Kidney (tissue), 13 donors: ENCODE measurements at regions not wholly inside any gene's neighbourhood (a gene's known extent, or its start where the extent isn't known, plus 50 kb on each side); places are given as distances from the start of the nearest gene placed in this dataset.

Experiments used
- DNase-seq, 5 donors: peaks; one replicate each; pipeline ENCODE4 v3.0.0-alpha.2; 2013 to 2020
- FAIRE-seq: peaks from 2 replicates; lab custom pipeline; 2012; peaks lifted over from hg19 to GRCh38; lab: Jason Lieb, UNC
- H3K27ac ChIP-seq, 2 donors: one replicate each; pipeline ENCODE4 v1.7.0; 2013; ENCODE audit warnings: low read depth in 2 of 2, low read length in 2 of 2, inconsistent platforms in 1 of 2
- H3K27me3 ChIP-seq: one replicate; pipeline ENCODE4 v1.7.1; 2013; ENCODE audit warnings: low read length, inconsistent platforms; ENCODE audit not compliant: control insufficient read depth, insufficient read depth
- H3K36me3 ChIP-seq, 3 donors: one replicate each; pipeline versions ENCODE4 v1.7.0 to v1.7.1; 2013; ENCODE audit warnings: low read length in 3 of 3, control low read depth in 1 of 3, inconsistent platforms in 1 of 3; ENCODE audit not compliant: insufficient read depth in 3 of 3, control insufficient read depth in 2 of 3
- H3K4me1 ChIP-seq, 3 donors: one replicate each; pipeline versions ENCODE4 v1.7.0 to v1.7.1; 2013; ENCODE audit warnings: low read length in 3 of 3, inconsistent platforms in 1 of 3, low read depth in 1 of 3; ENCODE audit not compliant: control insufficient read depth in 2 of 3, insufficient read depth in 2 of 3
- H3K4me3 ChIP-seq, 3 donors: one replicate each; pipeline versions ENCODE4 v1.7.0 to v1.8.1; 2013; ENCODE audit warnings: low read length in 3 of 3, control low read depth in 1 of 3, inconsistent platforms in 1 of 3
- H3K9ac ChIP-seq, 3 donors: one replicate each; pipeline versions ENCODE4 v1.7.0 to v1.7.1; 2013; ENCODE audit warnings: low read length in 3 of 3, control low read depth in 1 of 3, inconsistent platforms in 1 of 3
- H3K9me3 ChIP-seq, 3 donors: one replicate each; pipeline versions ENCODE4 v1.7.0 to v1.7.1; 2013; ENCODE audit warnings: low read length in 3 of 3, control low read depth in 1 of 3, inconsistent platforms in 1 of 3; ENCODE audit not compliant: control insufficient read depth in 2 of 3, insufficient read depth in 1 of 3
- CTCF ChIP-seq: IDR thresholded peaks from 3 replicates; pipeline ENCODE4 v1.5.1; 2012; ENCODE audit warnings: mild to moderate bottlenecking, moderate library complexity, borderline replicate concordance; ENCODE audit not compliant: insufficient read depth; ENCODE audit errors: extremely low read depth
- intact Hi-C: fragments of 100-400 bp; cut with DNase I; formaldehyde crosslinking; loops from one replicate; pipeline ENCODE4 v1.11.1; 2022
- donor health status: control.
- donor health status: control.
- donor health status: control.
- donor health status: control.
- donor health status: control.
- donor health status: DM: yes; HTN: yes; CAD: no.
- donor health status: Normal renal cell carcinoma (clear cell type).

- Histone ChIP-seq H3K9me3 (no peaks in the 10 kb centered on the region), H3K36me3 (no peaks in the 10 kb centered on the region), H3K27me3 (no peaks in the 10 kb centered on the region), H3K27ac (no peak overlapping the region), H3K9ac (no peak overlapping the region), H3K4me3 (no peak overlapping the region), H3K4me1 (no peaks in the 10 kb centered on the region)
- DNase-seq: peak in 2 of 5 donors; percentile 4 to 17
- intact Hi-C loops: no loop called here
- FAIRE-seq: peak; percentile 98
- TF ChIP-seq CTCF: peak; percentile 52
These were observed 72.3 kb upstream of the TNMD start for GRCh38 chrX:100512471-100512870.

GRCh38 chrX:100494646-100495370, 84.7 kb upstream of the PCDH19 start:
- no peak for TF ChIP-seq CTCF
- intact Hi-C loops: no loop called here

GRCh38 chrX:100491174-100491573, 81.1 kb upstream of the PCDH19 start:
- Histone ChIP-seq H3K9me3 (no peaks in the 10 kb centered on the region), H3K36me3 (no peaks in the 10 kb centered on the region), H3K4me3 (no peak overlapping the region), H3K27ac (no peak overlapping the region), H3K4me1 (no peaks in the 10 kb centered on the region), H3K9ac (no peak overlapping the region), H3K27me3 (no peaks in the 10 kb centered on the region)
- no peak for TF ChIP-seq CTCF
- FAIRE-seq: no peak
- no peak for DNase-seq
- intact Hi-C loops: no loop called here

More at GRCh38 chrX:100494646-100495370, 84.7 kb upstream of the PCDH19 start:
- FAIRE-seq (no peak), DNase-seq (no peak)
- Histone ChIP-seq H3K9ac (no peak overlapping the region), H3K9me3 (peaks cover 0 to 4% (median 2%) of the 10 kb centered on the region in 3 donors), H3K4me1 (no peaks in the 10 kb centered on the region), H3K27ac (no peak overlapping the region), H3K4me3 (no peak overlapping the region), H3K36me3 (no peaks in the 10 kb centered on the region), H3K27me3 (no peaks in the 10 kb centered on the region)
